ENCODE measurements at regions not wholly inside any gene's neighbourhood (a gene's known extent, or its start where the extent isn't known, plus 50 kb on each side); places are given as distances from the start of the nearest gene placed in this dataset.

DNA sequence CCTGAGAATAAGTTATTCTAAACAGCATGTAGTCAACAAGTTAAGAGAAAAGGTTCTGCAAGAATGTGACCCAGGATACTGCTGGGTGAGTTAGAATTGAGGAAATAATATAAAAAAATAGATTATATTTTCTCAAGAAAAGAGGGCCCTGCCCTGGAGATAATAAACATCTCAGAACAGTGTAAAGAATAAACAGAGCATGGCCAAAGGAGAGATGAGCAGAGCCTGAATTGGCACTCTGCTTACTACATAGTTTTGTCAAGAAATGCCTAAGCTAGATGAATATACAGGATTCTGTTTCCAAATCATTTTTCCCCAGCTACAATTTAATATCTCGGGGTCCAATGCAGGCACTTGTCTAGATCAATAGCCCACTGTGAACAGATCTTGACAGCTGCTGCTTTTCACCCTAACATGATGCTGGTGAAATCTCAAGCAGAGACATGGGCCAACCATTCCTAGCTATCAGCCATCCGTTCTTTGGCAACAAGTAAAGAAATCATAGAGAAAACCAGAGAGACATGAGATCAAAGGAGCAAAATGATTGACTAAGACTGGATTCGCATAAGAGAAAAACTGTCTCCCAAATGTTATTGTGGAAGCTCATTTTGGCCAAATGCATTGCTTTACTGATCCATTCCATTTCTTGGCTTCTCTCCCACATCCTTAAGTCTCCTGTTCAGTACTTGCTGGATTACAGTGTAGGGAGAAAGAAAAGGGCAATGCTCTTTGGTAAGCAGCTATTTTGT, 173.2 kb downstream of the PRELID2 start:
- Histone ChIP-seq H3K36me3 (ENCODE audit: control insufficient read depth, insufficient read depth, low read length) (no peaks in the 10 kb centered on the region), H2BK20ac (ENCODE audit: low read depth, low read length) (no peak overlapping the region), H3K23ac (ENCODE audit: low read depth, low read length) (no peak overlapping the region), H2AK9ac (replicated peaks; ENCODE audit: low read depth, low read length, poor library complexity) (no peak overlapping the region), H3K27ac (ENCODE audit: insufficient read depth, low read length) (no peak overlapping the region), H4K91ac (ENCODE audit: insufficient read depth, low read depth, low read length) (no peak overlapping the region), H3K4me1 (ENCODE audit: control insufficient read depth, insufficient read depth, low read length) (no peaks in the 10 kb centered on the region), H3K14ac (replicated peaks; ENCODE audit: low read depth, low read length) (no peak overlapping the region), H2AK5ac (ENCODE audit: low read depth, low read length) (no peak overlapping the region), H3K9me1 (ENCODE audit: insufficient read depth, low read length) (no peaks in the 10 kb centered on the region), H3K9ac (ENCODE audit: low read depth, low read length) (no peak overlapping the region), H2BK5ac (ENCODE audit: low read depth, low read length, poor library complexity, severe bottlenecking) (no peak overlapping the region), H3K4me2 (ENCODE audit: low read depth, low read length) (no peak overlapping the region), H4K20me1 (ENCODE audit: insufficient read depth, low read length) (no peaks in the 10 kb centered on the region), H3K27me3 (ENCODE audit: control insufficient read depth, insufficient read depth, low read length) (no peaks in the 10 kb centered on the region), H3K9me3 (ENCODE audit: control insufficient read depth, insufficient read depth, low read length) (no peaks in the 10 kb centered on the region), H3K56ac (ENCODE audit: extremely low read depth, insufficient read depth, low read length) (no peak overlapping the region), H2BK15ac (ENCODE audit: low read depth, low read length) (no peak overlapping the region), H3K4ac (ENCODE audit: low read depth, low read length) (no peak overlapping the region), H4K5ac (ENCODE audit: low read depth, low read length) (no peak overlapping the region), H3K18ac (ENCODE audit: low read depth, low read length) (no peak overlapping the region), H4K8ac (ENCODE audit: low read depth in 2 of 2, low read length in 2 of 2) (no peak overlapping the region), H3K4me3 (ENCODE audit: insufficient read depth, low read depth, low read length) (no peak overlapping the region), H3K79me1 (ENCODE audit: low read depth in 1 of 2, low read length in 2 of 2) (no peaks in the 10 kb centered on the region), H2AFZ (replicated peaks; ENCODE audit: low read length, poor library complexity) (no peak overlapping the region), H2BK120ac (ENCODE audit: low read depth, low read length) (no peak overlapping the region)
- 0% methylated on average over 1 of the region's 3 CpGs; no CpG with 5 or more reads in 1 of the 2 experiments for WGBS, 2 experiments (ENCODE audit: extremely low coverage in 2 of 2, insufficient read length in 1 of 2)
- in situ Hi-C loops (cut with MboI; ENCODE audit: low sequenced_read_pairs) = no loop called here
- BruUV-seq (replicated peaks) = no TSS peak
- ATAC-seq (ENCODE audit: low read depth) = no peak
- TF ChIP-seq FOS (IDR thresholded peaks at IDR 0.05; ENCODE audit: low read depth, low read length) = no peak
- no peak for TF ChIP-seq CEBPB (IDR thresholded peaks at IDR 0.05; ENCODE audit: low read depth, low read length)
- TF ChIP-seq, protein P1, sequence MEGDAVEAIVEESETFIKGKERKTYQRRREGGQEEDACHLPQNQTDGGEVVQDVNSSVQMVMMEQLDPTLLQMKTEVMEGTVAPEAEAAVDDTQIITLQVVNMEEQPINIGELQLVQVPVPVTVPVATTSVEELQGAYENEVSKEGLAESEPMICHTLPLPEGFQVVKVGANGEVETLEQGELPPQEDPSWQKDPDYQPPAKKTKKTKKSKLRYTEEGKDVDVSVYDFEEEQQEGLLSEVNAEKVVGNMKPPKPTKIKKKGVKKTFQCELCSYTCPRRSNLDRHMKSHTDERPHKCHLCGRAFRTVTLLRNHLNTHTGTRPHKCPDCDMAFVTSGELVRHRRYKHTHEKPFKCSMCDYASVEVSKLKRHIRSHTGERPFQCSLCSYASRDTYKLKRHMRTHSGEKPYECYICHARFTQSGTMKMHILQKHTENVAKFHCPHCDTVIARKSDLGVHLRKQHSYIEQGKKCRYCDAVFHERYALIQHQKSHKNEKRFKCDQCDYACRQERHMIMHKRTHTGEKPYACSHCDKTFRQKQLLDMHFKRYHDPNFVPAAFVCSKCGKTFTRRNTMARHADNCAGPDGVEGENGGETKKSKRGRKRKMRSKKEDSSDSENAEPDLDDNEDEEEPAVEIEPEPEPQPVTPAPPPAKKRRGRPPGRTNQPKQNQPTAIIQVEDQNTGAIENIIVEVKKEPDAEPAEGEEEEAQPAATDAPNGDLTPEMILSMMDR (conservative IDR thresholded peaks at IDR 0.05; ENCODE audit: low read depth, low read length) = no peak
- no peak for TF ChIP-seq USF2 (IDR thresholded peaks at IDR 0.05; ENCODE audit: low read depth, low read length)
- TF ChIP-seq, protein P2, sequence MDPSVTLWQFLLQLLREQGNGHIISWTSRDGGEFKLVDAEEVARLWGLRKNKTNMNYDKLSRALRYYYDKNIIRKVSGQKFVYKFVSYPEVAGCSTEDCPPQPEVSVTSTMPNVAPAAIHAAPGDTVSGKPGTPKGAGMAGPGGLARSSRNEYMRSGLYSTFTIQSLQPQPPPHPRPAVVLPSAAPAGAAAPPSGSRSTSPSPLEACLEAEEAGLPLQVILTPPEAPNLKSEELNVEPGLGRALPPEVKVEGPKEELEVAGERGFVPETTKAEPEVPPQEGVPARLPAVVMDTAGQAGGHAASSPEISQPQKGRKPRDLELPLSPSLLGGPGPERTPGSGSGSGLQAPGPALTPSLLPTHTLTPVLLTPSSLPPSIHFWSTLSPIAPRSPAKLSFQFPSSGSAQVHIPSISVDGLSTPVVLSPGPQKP (IDR thresholded peaks at IDR 0.05; ENCODE audit: borderline replicate concordance, low read depth, low read length) = no peak
- TF ChIP-seq CHD1 (IDR thresholded peaks at IDR 0.05; ENCODE audit: low read depth, low read length) = no peak
- TF ChIP-seq POLR2A (IDR thresholded peaks at IDR 0.05; ENCODE audit: low read depth, low read length) = no peak
- TF ChIP-seq RFX5 (IDR thresholded peaks at IDR 0.05; ENCODE audit: low read depth, low read length) = no peak
- TF ChIP-seq MAFK (IDR thresholded peaks at IDR 0.05; ENCODE audit: low read depth, low read length) = no peak
- no peak for TF ChIP-seq RCOR1 (IDR thresholded peaks at IDR 0.05; ENCODE audit: insufficient replicate concordance, low read length)
- no peak for TF ChIP-seq MXI1 (IDR thresholded peaks at IDR 0.05; ENCODE audit: borderline replicate concordance, low read depth, low read length)
- TF ChIP-seq SMC3 (IDR thresholded peaks at IDR 0.05; ENCODE audit: low read depth, low read length) = no peak
- no peak for TF ChIP-seq NFE2L2 (IDR thresholded peaks at IDR 0.05; ENCODE audit: low read depth, low read length)
- no peak for TF ChIP-seq BHLHE40 (IDR thresholded peaks at IDR 0.05; ENCODE audit: low read depth, low read length)
- TF ChIP-seq RAD21 (IDR thresholded peaks at IDR 0.05; ENCODE audit: low read length) = no peak
- TF ChIP-seq MAZ (IDR thresholded peaks at IDR 0.05; ENCODE audit: borderline replicate concordance, low read depth, low read length) = no peak
- ChIA-PET CTCF (interaction anchor here (0.8 kb wide), 1 partner anchor 13 kb away, joined by 3 read pairs; no protein-coding TSS in a partner anchor), POLR2A (ENCODE audit: unreplicated experiment) (no interaction called here)
- DNase-seq = peak; percentile 16
- dilution Hi-C loops (cut with HindIII; ENCODE audit: low sequenced_read_pairs, unreplicated experiment) = no loop called here
- intact Hi-C loops (cut with micrococcal nuclease) = no loop called here

Measured in IMR-90 (cell line).